Smooth muscle cell (in vitro differentiated cells): ENCODE measurements at regions not wholly inside any gene's neighbourhood (a gene's known extent, or its start where the extent isn't known, plus 50 kb on each side); places are given as distances from the start of the nearest gene placed in this dataset.
A peak's percentile ranks its signal among the peaks of the same experiment; 100 is the strongest.
"Not testable (repeated sequence)": the region's sequence is repeated elsewhere in the genome, so short reads cannot be mapped to it uniquely, and the experiment has no call there.

Experiments
- DNase-seq: peaks from one replicate; lab custom pipeline; 2025; ENCODE audit not compliant: unreplicated experiment; lab: John Stamatoyannopoulos, UW
- H2AFZ ChIP-seq: fragments of 200-600 bp; sonication (generic); 2 replicates; pipeline ENCODE4 v1.6.0; 2016; ENCODE audit warnings: antibody characterized with exemption, low read depth, mild to moderate bottlenecking
- H3F3A ChIP-seq: fragments of 200-600 bp; sonication (generic); 2 replicates; pipeline ENCODE4 v1.6.0; 2017; ENCODE audit warnings: antibody characterized with exemption, low read depth
- H3K27ac ChIP-seq: fragments of 200-600 bp; sonication (generic); 2 replicates; pipeline ENCODE4 v1.5.1; 2016; ENCODE audit warnings: low read depth, mild to moderate bottlenecking
- H3K27me3 ChIP-seq: fragments of 200-600 bp; sonication (generic); 2 replicates; pipeline ENCODE4 v1.6.1; 2016; ENCODE audit warnings: low read depth, mild to moderate bottlenecking
- H3K36me3 ChIP-seq: fragments of 200-600 bp; sonication (generic); 2 replicates; pipeline ENCODE4 v1.5.1; 2016; ENCODE audit warnings: low read depth
- H3K4me1 ChIP-seq: fragments of 200-600 bp; sonication (generic); 2 replicates; pipeline ENCODE4 v1.5.1; 2016; ENCODE audit warnings: low read depth
- H3K4me2 ChIP-seq: fragments of 200-600 bp; sonication (generic); 2 replicates; pipeline ENCODE4 v1.6.0; 2016; ENCODE audit warnings: mild to moderate bottlenecking
- H3K4me3 ChIP-seq: fragments of 200-600 bp; sonication (generic); 2 replicates; pipeline ENCODE4 v1.5.1; 2016; ENCODE audit warnings: mild to moderate bottlenecking
- H3K79me2 ChIP-seq: fragments of 200-600 bp; sonication (generic); 2 replicates; pipeline ENCODE4 v1.6.0; 2016; ENCODE audit warnings: low read depth, mild to moderate bottlenecking
- H3K9ac ChIP-seq: fragments of 200-600 bp; sonication (generic); 2 replicates; pipeline ENCODE4 v1.6.0; 2016; ENCODE audit warnings: low read depth
- H3K9me3 ChIP-seq: fragments of 200-600 bp; sonication (generic); replicated peaks from 2 replicates; pipeline ENCODE4 v1.5.1; 2016; ENCODE audit warnings: low read depth
- H4K20me1 ChIP-seq: fragments of 200-600 bp; sonication (generic); 2 replicates; pipeline ENCODE4 v1.6.0; 2016; ENCODE audit warnings: low read depth
- CTCF ChIP-seq: fragments of 200-600 bp; sonication (generic); IDR thresholded peaks from 2 replicates; pipeline ENCODE4 v1.5.1; 2017; ENCODE audit warnings: borderline replicate concordance, mild to moderate bottlenecking, antibody characterized with exemption; ENCODE audit not compliant: insufficient read depth, poor library complexity, severe bottlenecking
- WGBS: methylation state at CpG from one replicate; pipeline ENCODE4 v1.1.7; 2016; ENCODE audit warnings: low lambda C conversion rate; 5-methylcytosine and 5-hydroxymethylcytosine counted together

- Histone ChIP-seq H3K27me3 (peaks cover 6% of the 10 kb centered on the region), H3K9me3 (no peaks in the 10 kb centered on the region), H3K4me3 (no peak overlapping the region), H2AFZ (no peak overlapping the region), H3K79me2 (no peaks in the 10 kb centered on the region), H3K4me2 (no peak overlapping the region), H3K27ac (no peak overlapping the region), H3K4me1 (no peaks in the 10 kb centered on the region), H4K20me1 (no peaks in the 10 kb centered on the region), H3F3A (no peaks in the 10 kb centered on the region), H3K9ac (no peak overlapping the region), H3K36me3 (no peaks in the 10 kb centered on the region)
- DNase-seq = no peak
- 97% methylated on average over 3 of the region's 3 CpGs for WGBS
- no peak for TF ChIP-seq CTCF
These were observed 361.7 kb upstream of the FAT1 start for GRCh38 chr4:187085339-187085738.

GRCh38 chr4:187086151-187086550 is 362.5 kb upstream of the FAT1 start:
- no peaks in the 10 kb centered on the region for H3K9me3 ChIP-seq
- H3K27ac ChIP-seq = no peak overlapping the region
- no peaks in the 10 kb centered on the region for H4K20me1 ChIP-seq
- no peak overlapping the region for H3K4me3 ChIP-seq
- H3K4me1 ChIP-seq = no peaks in the 10 kb centered on the region
- no peak for DNase-seq
- H3K27me3 ChIP-seq = peaks cover 6% of the 10 kb centered on the region
- 90% methylated on average over 5 of the region's 5 CpGs for WGBS
- H3K9ac ChIP-seq = no peak overlapping the region
- no peak overlapping the region for H2AFZ ChIP-seq
- H3K79me2 ChIP-seq = no peaks in the 10 kb centered on the region
- H3K4me2 ChIP-seq = no peak overlapping the region
- H3K36me3 ChIP-seq = no peaks in the 10 kb centered on the region
- no peak for TF ChIP-seq CTCF
- no peaks in the 10 kb centered on the region for H3F3A ChIP-seq

GRCh38 chr4:187088070-187088799 is 364.6 kb upstream of the FAT1 start:
- TF ChIP-seq CTCF = no peak
- DNase-seq = no peak
- H2AFZ ChIP-seq = peak overlapping the region; percentile 18
- H3F3A ChIP-seq = no peaks in the 10 kb centered on the region
- no peaks in the 10 kb centered on the region for H3K36me3 ChIP-seq
- peaks cover 6% of the 10 kb centered on the region for H3K27me3 ChIP-seq
- 60% methylated on average over 13 of the region's 13 CpGs for WGBS
- H3K9ac ChIP-seq = no peak overlapping the region
- no peaks in the 10 kb centered on the region for H4K20me1 ChIP-seq
- H3K4me3 ChIP-seq = no peak overlapping the region
- no peak overlapping the region for H3K4me2 ChIP-seq
- H3K27ac ChIP-seq = no peak overlapping the region
- H3K4me1 ChIP-seq = no peaks in the 10 kb centered on the region
- no peaks in the 10 kb centered on the region for H3K79me2 ChIP-seq
- H3K9me3 ChIP-seq = no peaks in the 10 kb centered on the region

GRCh38 chr4:187090401-187090800 is 366.7 kb upstream of the FAT1 start:
- no peaks in the 10 kb centered on the region for H3K9me3 ChIP-seq
- H3K4me3 ChIP-seq = no peak overlapping the region
- H3K79me2 ChIP-seq = no peaks in the 10 kb centered on the region
- H3K36me3 ChIP-seq = no peaks in the 10 kb centered on the region
- 63% methylated on average over 11 of the region's 11 CpGs for WGBS
- no peak overlapping the region for H3K27ac ChIP-seq
- H4K20me1 ChIP-seq = no peaks in the 10 kb centered on the region
- H3K4me2 ChIP-seq = no peak overlapping the region
- H2AFZ ChIP-seq = no peak overlapping the region
- DNase-seq = no peak
- H3K27me3 ChIP-seq = peaks cover 11% of the 10 kb centered on the region
- peaks cover 4% of the 10 kb centered on the region for H3K4me1 ChIP-seq
- H3F3A ChIP-seq = no peaks in the 10 kb centered on the region
- TF ChIP-seq CTCF = no peak
- no peak overlapping the region for H3K9ac ChIP-seq

GRCh38 chr4:187090832-187091231 is 367.2 kb upstream of the FAT1 start:
- H3K9me3 ChIP-seq, H3K36me3 ChIP-seq, H2AFZ ChIP-seq, DNase-seq, H3F3A ChIP-seq, H3K4me1 ChIP-seq, H3K4me3 ChIP-seq, H3K9ac ChIP-seq, H3K4me2 ChIP-seq, H3K79me2 ChIP-seq, H3K27ac ChIP-seq, H4K20me1 ChIP-seq: not testable (repeated sequence)
- 95% methylated on average over 6 of the region's 6 CpGs for WGBS
- H3K27me3 ChIP-seq = peaks cover 11% of the 10 kb centered on the region
